GM12878 (cell line): ENCODE measurements at regions not wholly inside any gene's neighbourhood (a gene's known extent, or its start where the extent isn't known, plus 50 kb on each side); places are given as distances from the start of the nearest gene placed in this dataset.

Experiments used
- ATAC-seq: fragments of 200-7000 bp; cut with Tn5 transposase; 3 replicates; pipeline ENCODE4 v1.9.1; 2020; ENCODE audit warnings: mild to moderate bottlenecking, moderate library complexity
- BruUV-seq: library from RNA; stranded (reverse); fragments of 400-500 nt; replicated peaks from 2 replicates; lab custom pipeline; 2021; lab: Mats Ljungman, UMichigan
- CTCF ChIA-PET: fragments of 300-600 bp; sonication (Branson Sonifier 250); formaldehyde crosslinking; extraction: SDS; loops from one replicate; lab custom pipeline; 2021; ENCODE audit warnings: inconsistent platforms; lab: Yijun Ruan, JAX
- POLR2A ChIA-PET: fragments of 350-600 bp; formaldehyde crosslinking; extraction: SDS; loops from one replicate; lab custom pipeline; 2021; ENCODE audit warnings: inconsistent platforms; lab: Charles Lee
- RAD21 ChIA-PET: fragments of 300-600 bp; sonication (Branson Sonifier 250); formaldehyde crosslinking; loops from one replicate; lab custom pipeline; 2023; ENCODE audit warnings: antibody characterized with exemption; ENCODE audit not compliant: unreplicated experiment; lab: Charles Lee
- SMC1A ChIA-PET: fragments of 300-600 bp; sonication (Branson Sonifier 250); formaldehyde crosslinking; loops from one replicate; lab custom pipeline; 2023; ENCODE audit not compliant: unreplicated experiment, uncharacterized antibody; lab: Charles Lee
- DNase-seq: peaks from one replicate; pipeline ENCODE4 v3.0.0-alpha.2; 2011; ENCODE audit warnings: low read depth, low spot score
- FAIRE-seq: peaks from 3 replicates; lab custom pipeline; 2011; peaks lifted over from hg19 to GRCh38; lab: Jason Lieb, UNC
- H2AFZ ChIP-seq: 2 replicates; pipeline ENCODE4 v1.6.0; 2011; ENCODE audit warnings: low read depth, low read length, control low read depth; ENCODE audit not compliant: control insufficient read depth
- H3K27ac ChIP-seq: 2 replicates; pipeline ENCODE4 v1.5.1; 2011; ENCODE audit warnings: control low read depth; ENCODE audit not compliant: control insufficient read depth, insufficient read depth
- H3K27me3 ChIP-seq, 2 experiments: replicated peaks in 1 of 2; 2 replicates each; pipeline versions ENCODE4 v1.6.0 to v1.6.1; 2011; ENCODE audit warnings: low read length in 1 of 2; ENCODE audit not compliant: control insufficient read depth in 2 of 2, insufficient read depth in 2 of 2
- H3K36me3 ChIP-seq, 2 experiments: 2 replicates each; pipeline ENCODE4 v1.5.1; 2011; ENCODE audit warnings: low read length in 1 of 2; ENCODE audit not compliant: control insufficient read depth in 2 of 2, insufficient read depth in 2 of 2
- H3K4me1 ChIP-seq: 2 replicates; pipeline ENCODE4 v1.6.1; 2011; ENCODE audit warnings: mild to moderate bottlenecking, low read length, moderate library complexity, mixed read lengths; ENCODE audit not compliant: control insufficient read depth, insufficient read depth
- H3K4me2 ChIP-seq: 2 replicates; pipeline ENCODE4 v1.6.0; 2011; ENCODE audit warnings: control low read depth; ENCODE audit not compliant: control insufficient read depth, insufficient read depth
- H3K4me3 ChIP-seq: fragments of 200-600 bp; sonication (generic); 2 replicates; pipeline ENCODE4 v1.5.1; 2016
- H3K79me2 ChIP-seq: 2 replicates; pipeline ENCODE4 v1.6.0; 2011; ENCODE audit warnings: low read length; ENCODE audit not compliant: control insufficient read depth, insufficient read depth
- H3K9ac ChIP-seq: 2 replicates; pipeline ENCODE4 v1.8.0; 2011; ENCODE audit warnings: low read length, control low read depth, mixed read lengths; ENCODE audit not compliant: control insufficient read depth, insufficient read depth
- H3K9me3 ChIP-seq: replicated peaks from 3 replicates; pipeline ENCODE4 v1.5.1; 2011; ENCODE audit warnings: mild to moderate bottlenecking, low read length; ENCODE audit not compliant: control insufficient read depth, insufficient read depth
- H4K20me1 ChIP-seq: 2 replicates; pipeline ENCODE4 v1.6.0; 2011; ENCODE audit not compliant: control insufficient read depth, insufficient read depth
- E4F1 ChIP-seq: fragments of 450-650 bp; IDR thresholded peaks from 2 replicates; pipeline ENCODE4 v1.6.1; 2018; ENCODE audit warnings: borderline replicate concordance, mild to moderate bottlenecking; ENCODE audit not compliant: partially characterized antibody
- HCFC1 ChIP-seq: fragments of 150-350 bp; IDR thresholded peaks from 2 replicates; pipeline ENCODE4 v1.6.1; 2014; ENCODE audit warnings: low read length
- JUNB ChIP-seq: IDR thresholded peaks from 2 replicates; pipeline ENCODE4 v1.6.1; 2016; ENCODE audit warnings: antibody characterized with exemption, mild to moderate bottlenecking
- MLLT1 ChIP-seq: fragments of 450-650 bp; IDR thresholded peaks from 2 replicates; pipeline ENCODE4 v1.6.1; 2016; ENCODE audit warnings: mild to moderate bottlenecking
- NR2C2 ChIP-seq: IDR thresholded peaks from 2 replicates; pipeline ENCODE4 v1.6.1; 2011; ENCODE audit warnings: borderline replicate concordance, low read depth; ENCODE audit not compliant: control insufficient read depth, insufficient read length
- WGBS: methylation state at CpG from one replicate; pipeline ENCODE4 v1.1.6; 2016; ENCODE audit warnings: low lambda C conversion rate; ENCODE audit not compliant: insufficient replicate concordance, insufficient coverage; ENCODE audit errors: missing lambda C conversion rate; 5-methylcytosine and 5-hydroxymethylcytosine counted together
- in situ Hi-C: fragments of 300-500 bp; cut with MboI; formaldehyde crosslinking; loops from 9 replicates; pipeline ENCODE4 v1.14.3; 2018; ENCODE audit warnings: mixed read lengths
- intact Hi-C: fragments of 100-400 bp; cut with micrococcal nuclease; formaldehyde crosslinking; loops from one replicate; pipeline ENCODE4 v1.14.2; 2022; ENCODE audit not compliant: unreplicated experiment

- no peak for TF ChIP-seq MLLT1
- TF ChIP-seq JUNB, result no peak
- no peak for TF ChIP-seq E4F1
- no peak for TF ChIP-seq HCFC1
These were observed 284.2 kb upstream of the F9 start (continued) for GRCh38 chrX:139246295-139246694.

GRCh38 chrX:139237141-139237540 is 293.4 kb upstream of the F9 start:
- ChIA-PET SMC1A (no interaction called here), CTCF (no interaction called here), POLR2A (no interaction called here), RAD21 (no interaction called here)
- DNase-seq (no peak), ATAC-seq (no peak), FAIRE-seq (no peak)
- 0% methylated on average over 1 of the region's 1 CpG for WGBS
- Histone ChIP-seq H3K79me2 (no peaks in the 10 kb centered on the region), H4K20me1 (no peaks in the 10 kb centered on the region), H3K4me2 (no peak overlapping the region), H3K27me3 (no peaks in the 10 kb centered on the region), H3K9ac (no peak overlapping the region), H3K4me3 (no peak overlapping the region), H3K4me1 (no peaks in the 10 kb centered on the region), H3K27ac (no peak overlapping the region), H2AFZ (no peak overlapping the region), H3K9me3 (no peaks in the 10 kb centered on the region), H3K36me3 (no peaks in the 10 kb centered on the region)
- no TSS peak for BruUV-seq
- intact Hi-C loops (no loop called here), in situ Hi-C loops (no loop called here)
- no peak for TF ChIP-seq NR2C2
